IPS DF 4.7 (cell line): ENCODE measurements at regions not wholly inside any gene's neighbourhood (a gene's known extent, or its start where the extent isn't known, plus 50 kb on each side); places are given as distances from the start of the nearest gene placed in this dataset.

ENCODE experiments used
- DNase-seq: peaks from one replicate; pipeline ENCODE4 v3.0.0-alpha.2; 2013; ENCODE audit warnings: low spot score; ENCODE audit errors: extremely low read depth

DNA sequence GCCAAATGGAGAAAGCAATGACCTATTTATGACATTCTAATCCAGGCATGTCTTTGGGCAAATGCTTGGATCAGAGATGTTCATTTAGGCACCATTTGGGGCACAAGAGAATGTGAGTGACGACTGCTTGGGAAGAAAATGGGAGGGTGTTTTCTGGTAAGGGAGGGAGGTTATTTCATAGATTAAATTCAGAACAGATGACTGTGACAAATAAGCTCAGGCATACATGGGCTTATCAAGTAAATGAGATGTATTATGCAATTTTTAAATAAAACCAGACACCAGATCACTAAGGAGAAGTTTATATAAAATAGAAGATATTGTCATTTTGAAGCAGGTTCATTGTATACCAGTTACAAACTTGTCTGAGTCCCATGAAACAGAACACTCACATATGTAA, 71.4 kb upstream of the UGT8 start:
- DNase-seq = no peak

DNA sequence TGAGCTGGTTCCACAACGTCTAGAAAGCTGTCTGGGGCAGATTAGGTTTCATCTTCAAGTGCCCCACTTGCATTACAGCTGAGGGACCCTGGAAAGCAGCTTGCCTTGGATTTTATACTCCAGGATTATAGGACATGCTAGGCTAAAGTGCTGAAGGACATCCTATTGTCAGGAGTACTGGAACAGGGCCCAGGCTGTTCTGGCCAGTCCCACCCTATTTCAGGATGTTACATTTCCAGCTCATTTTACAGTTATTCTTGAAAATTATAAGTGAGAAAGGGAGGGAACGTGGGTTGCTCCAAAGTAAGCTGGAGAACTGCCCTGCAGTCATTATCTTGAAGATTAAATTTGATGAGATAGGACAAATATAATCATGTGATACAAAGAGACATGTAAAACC, 71.0 kb upstream of the UGT8 start:
- no peak for DNase-seq

DNA sequence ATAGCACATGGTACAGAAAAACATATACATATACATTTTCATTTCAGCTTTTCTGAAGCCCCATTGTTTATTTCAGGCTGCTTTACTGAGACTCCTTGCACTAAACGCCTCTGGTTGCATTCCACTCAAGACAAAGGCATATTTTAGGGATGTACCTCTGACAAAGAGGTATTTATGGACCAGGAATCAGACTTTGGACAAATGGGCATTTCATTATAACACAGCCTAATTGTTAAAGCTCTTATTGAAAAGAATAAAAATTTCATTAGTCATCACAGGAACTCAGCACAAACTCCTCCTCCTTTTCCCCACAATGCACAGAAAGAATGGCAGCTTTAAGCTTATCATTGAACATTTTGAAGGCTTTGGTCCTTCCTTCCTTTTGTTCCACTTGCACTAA, 62.9 kb upstream of the UGT8 start:
- DNase-seq = no peak

DNA sequence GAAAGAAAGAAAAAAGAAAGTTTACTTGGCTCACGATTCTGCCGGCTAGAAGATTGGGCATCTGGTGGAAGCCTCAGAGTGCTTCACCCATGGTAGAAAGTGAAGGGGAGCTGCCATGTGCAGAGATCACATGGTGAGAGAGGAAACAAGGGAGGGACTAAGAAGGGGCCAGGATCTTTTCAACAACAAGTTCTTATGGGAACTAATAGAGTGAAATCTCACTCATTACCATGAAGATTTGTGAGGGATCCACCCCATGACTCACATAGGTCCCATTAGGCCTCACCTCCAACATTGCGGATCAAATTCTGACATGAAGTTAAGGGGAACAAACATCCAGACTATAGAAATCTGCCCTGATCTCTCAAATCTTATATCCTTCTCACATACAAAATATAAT, 61.3 kb upstream of the UGT8 start:
- DNase-seq = no peak

DNA sequence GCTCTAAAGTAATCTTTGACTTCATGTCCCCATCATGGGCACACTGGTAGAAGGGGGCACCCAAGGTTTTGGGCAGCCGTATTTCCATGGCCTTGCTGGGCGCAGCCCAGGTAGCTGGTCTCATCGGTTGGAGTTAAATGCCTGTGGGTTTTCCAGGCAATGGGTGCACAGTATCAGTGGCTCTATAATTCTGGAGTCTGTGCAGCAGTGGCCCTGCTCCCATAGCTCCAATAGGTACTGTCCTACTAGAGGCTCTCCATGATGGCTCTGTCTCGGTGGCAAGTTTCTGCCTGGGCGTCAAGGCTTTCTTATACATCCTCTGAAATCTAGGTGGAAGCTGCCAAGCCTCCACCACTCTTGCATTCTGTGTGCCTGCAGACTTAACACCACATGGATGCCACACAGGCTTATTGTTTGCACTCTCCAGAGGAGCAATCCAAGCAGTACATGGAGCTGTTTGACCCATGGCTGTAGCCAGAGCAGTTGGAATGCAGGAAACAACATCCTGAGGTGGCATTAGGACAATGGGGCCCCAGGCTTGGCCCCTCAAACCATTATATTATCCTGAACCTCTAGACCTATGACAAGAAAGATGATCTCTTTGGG, 60.5 kb upstream of the UGT8 start:
- DNase-seq = no peak

DNA sequence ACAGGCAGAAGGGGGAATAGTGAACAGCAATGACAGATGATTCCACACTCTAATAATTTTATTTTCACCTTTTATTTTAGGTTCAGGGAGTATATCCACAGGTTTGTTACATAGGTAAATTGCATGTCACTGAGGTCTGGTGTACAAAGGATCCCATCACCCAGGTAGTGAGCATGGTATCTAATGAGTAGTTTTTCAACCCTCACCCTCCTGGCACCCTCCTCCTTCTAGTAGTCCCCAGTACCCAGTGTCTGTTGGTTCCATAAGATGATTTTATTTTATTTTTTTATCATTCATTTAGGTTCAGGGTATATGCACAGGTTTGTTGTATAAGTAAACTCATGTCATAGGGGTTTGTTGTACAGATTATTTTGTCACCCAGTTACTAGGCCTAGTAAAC, 58.6 kb upstream of the UGT8 start:
- DNase-seq = no peak

DNA sequence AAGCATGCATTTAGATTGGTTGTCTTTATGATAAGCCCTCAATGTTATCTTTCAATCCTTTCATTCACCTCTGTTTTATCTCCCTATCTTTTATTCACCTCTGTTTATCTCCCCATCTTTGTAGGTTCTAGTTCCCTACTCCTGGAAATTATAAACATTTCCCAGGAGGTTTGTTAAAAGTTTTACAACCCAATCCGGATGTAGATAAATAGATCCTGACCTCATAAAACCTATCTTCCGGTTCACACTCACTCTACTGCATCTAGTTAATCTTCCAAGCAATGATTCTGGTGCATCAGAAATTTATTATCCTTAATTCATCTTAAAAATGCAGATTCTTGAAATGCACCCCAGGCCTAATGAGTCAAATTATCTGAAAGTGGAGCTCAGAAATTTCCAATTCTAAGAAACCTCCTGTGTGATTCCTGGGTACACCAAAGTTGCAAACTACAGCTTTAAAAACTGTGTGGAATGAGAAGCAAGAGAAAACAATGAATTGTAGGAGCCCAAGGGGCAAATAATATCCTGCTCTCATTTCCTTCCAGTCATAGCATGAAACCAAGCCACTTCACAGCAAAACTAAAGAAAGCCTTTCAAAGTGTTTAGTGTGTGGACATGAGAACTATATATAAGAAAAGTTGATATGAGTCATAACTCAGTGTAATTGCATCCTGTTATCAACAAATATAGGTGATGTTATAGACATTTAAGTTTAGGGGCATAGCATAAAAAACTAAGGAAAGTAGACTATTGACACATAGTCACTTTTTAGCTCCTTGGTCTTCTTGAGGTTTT, 51.1 kb upstream of the UGT8 start:
- no peak for DNase-seq
